Endothelial cell of umbilical vein (primary cell): ENCODE measurements at regions not wholly inside any gene's neighbourhood (a gene's known extent, or its start where the extent isn't known, plus 50 kb on each side); places are given as distances from the start of the nearest gene placed in this dataset.

Source experiments
- BruUV-seq: library from RNA; stranded (reverse); fragments of 400-500 nt; replicated peaks from 2 replicates; lab custom pipeline; 2021; lab: Mats Ljungman, UMichigan
- CTCF ChIA-PET: fragments of 300-600, 350-600 bp; sonication (Branson Sonifier 250); formaldehyde crosslinking; loops from one replicate; lab custom pipeline; 2021; ENCODE audit warnings: antibody characterized with exemption, inconsistent platforms; lab: Charles Lee
- POLR2A ChIA-PET: fragments of 300-600, 350-600 bp; sonication (Branson Sonifier 250); formaldehyde crosslinking; loops from one replicate; lab custom pipeline; 2021; ENCODE audit warnings: antibody characterized with exemption, inconsistent platforms; lab: Charles Lee
- DNase-seq: peaks from one replicate; pipeline ENCODE4 v3.0.0-alpha.2; 2011; ENCODE audit warnings: low read depth, low spot score
- FAIRE-seq: peaks from 2 replicates; lab custom pipeline; 2011; peaks lifted over from hg19 to GRCh38; lab: Jason Lieb, UNC
- H2AFZ ChIP-seq: 2 replicates; pipeline ENCODE4 v1.6.0; 2012; ENCODE audit warnings: low read depth, low read length, control low read depth, inconsistent platforms
- H3K27ac ChIP-seq: 2 replicates; pipeline ENCODE4 v1.5.1; 2011; ENCODE audit warnings: low read depth, mild to moderate bottlenecking, control low read depth, low read length, moderate library complexity; ENCODE audit not compliant: insufficient read depth
- H3K27me3 ChIP-seq, 2 experiments: 2 replicates each; pipeline versions ENCODE4 v1.6.0 to v1.6.1; 2011; ENCODE audit warnings: low read length in 2 of 2, mixed read lengths in 1 of 2; ENCODE audit not compliant: control insufficient read depth in 2 of 2, insufficient read depth in 2 of 2
- H3K36me3 ChIP-seq, 2 experiments: 2 replicates in 1 of 2; 3 replicates in 1 of 2; pipeline ENCODE4 v1.5.1; 2011; ENCODE audit warnings: low read length in 2 of 2, mild to moderate bottlenecking in 1 of 2, moderate library complexity in 1 of 2; ENCODE audit not compliant: control insufficient read depth in 2 of 2, insufficient read depth in 2 of 2; ENCODE audit errors: extremely low read depth in 1 of 2
- H3K4me1 ChIP-seq: 3 replicates; pipeline ENCODE4 v1.5.1; 2011; ENCODE audit warnings: mild to moderate bottlenecking, low read length; ENCODE audit not compliant: control insufficient read depth, insufficient read depth; ENCODE audit errors: extremely low read depth
- H3K4me2 ChIP-seq: 2 replicates; pipeline ENCODE4 v1.6.1; 2011; ENCODE audit warnings: low read length, control low read depth, mixed read lengths; ENCODE audit not compliant: insufficient read depth
- H3K4me3 ChIP-seq, 3 experiments: fragments of 200-600 bp in 1 of 3; sonication (generic), shearing (Covaris generic) in 1 of 3; replicated peaks in 1 of 3; 2 replicates each; pipeline ENCODE4 v1.5.1; 2011 to 2016; ENCODE audit warnings: control low read depth in 3 of 3, low read length in 3 of 3, mild to moderate bottlenecking in 2 of 3, inconsistent platforms in 1 of 3, low read depth in 1 of 3, moderate library complexity in 1 of 3; ENCODE audit not compliant: insufficient read depth in 1 of 3
- H3K79me2 ChIP-seq: 2 replicates; pipeline ENCODE4 v1.6.0; 2012; ENCODE audit warnings: low read length, inconsistent platforms; ENCODE audit not compliant: control insufficient read depth, insufficient read depth
- H3K9ac ChIP-seq: replicated peaks from 2 replicates; pipeline ENCODE3; 2011; ENCODE audit warnings: low read length, control low read depth; ENCODE audit not compliant: insufficient read depth; ENCODE audit errors: extremely low read depth
- H3K9me1 ChIP-seq: replicated peaks from 3 replicates; pipeline ENCODE4 v1.6.0; 2011; ENCODE audit warnings: mild to moderate bottlenecking, low read length; ENCODE audit not compliant: control insufficient read depth, insufficient read depth; ENCODE audit errors: extremely low read depth
- H3K9me3 ChIP-seq: replicated peaks from 2 replicates; pipeline ENCODE4 v1.5.1; 2012; ENCODE audit warnings: low read length, inconsistent platforms; ENCODE audit not compliant: control insufficient read depth, insufficient read depth
- H4K20me1 ChIP-seq: replicated peaks from 2 replicates; pipeline ENCODE3; 2011; ENCODE audit warnings: mild to moderate bottlenecking, low read length; ENCODE audit not compliant: control insufficient read depth, insufficient read depth; ENCODE audit errors: extremely low read depth
- CTCF ChIP-seq, 2 donors: IDR thresholded peaks; 1 replicate in 1 of 2; 2 replicates in 1 of 2; pipeline ENCODE4 v1.5.1; 2011; ENCODE audit warnings: low read length in 2 of 2, mild to moderate bottlenecking in 2 of 2, moderate library complexity in 2 of 2, control low read depth in 1 of 2, inconsistent platforms in 1 of 2, low read depth in 1 of 2; ENCODE audit not compliant: insufficient read depth in 1 of 2; ENCODE audit errors: extremely low read depth in 1 of 2
- EZH2 ChIP-seq: IDR thresholded peaks from 2 replicates; pipeline ENCODE4 v1.6.1; 2012; ENCODE audit warnings: borderline replicate concordance, low read depth, mild to moderate bottlenecking, moderate library complexity, low read length, inconsistent platforms; ENCODE audit not compliant: severe bottlenecking
- FOS ChIP-seq: IDR thresholded peaks from 2 replicates; pipeline ENCODE4 v1.6.1; 2011; ENCODE audit warnings: mild to moderate bottlenecking, low read length, moderate library complexity, borderline replicate concordance; ENCODE audit not compliant: insufficient read depth
- GATA2 ChIP-seq: IDR thresholded peaks from 2 replicates; pipeline ENCODE4 v1.7.0; 2011; ENCODE audit warnings: low read depth, mild to moderate bottlenecking, moderate library complexity, mixed read lengths, low read length; ENCODE audit not compliant: insufficient read length, insufficient read depth
- JUN ChIP-seq: IDR thresholded peaks from 2 replicates; pipeline ENCODE4 v1.6.1; 2011; ENCODE audit warnings: borderline replicate concordance, low read depth; ENCODE audit not compliant: insufficient read length, insufficient read depth
- MAX ChIP-seq: IDR thresholded peaks from 2 replicates; pipeline ENCODE4 v1.6.1; 2011; ENCODE audit not compliant: insufficient read depth, insufficient read length
- MYC ChIP-seq: IDR thresholded peaks from one replicate; pipeline ENCODE4 v1.6.1; 2011; ENCODE audit warnings: mild to moderate bottlenecking, low read depth, low read length
- dilution Hi-C: fragments of 300-500 bp; cut with MboI; formaldehyde crosslinking; loops from one replicate; pipeline ENCODE4 v1.15.0; 2019; ENCODE audit warnings: low sequenced_read_pairs; ENCODE audit not compliant: extremely low pct_ligation_motif_present
- intact Hi-C: fragments of 100-400 bp; cut with micrococcal nuclease; formaldehyde crosslinking; loops from one replicate; pipeline ENCODE4 v1.10.0; 2022

GRCh38 chr5:99060306-99061261, 131.8 kb upstream of the CHD1 start:
- Histone ChIP-seq H3K9ac (no peak overlapping the region), H3K9me1 (no peaks in the 10 kb centered on the region), H4K20me1 (no peaks in the 10 kb centered on the region), H2AFZ (peak overlapping the region; percentile 78), H3K79me2 (no peaks in the 10 kb centered on the region), H3K36me3 (no peaks in the 10 kb centered on the region), H3K4me2 (peak overlapping the region; percentile 58), H3K4me1 (peaks cover 3% of the 10 kb centered on the region), H3K9me3 (no peaks in the 10 kb centered on the region), H3K4me3 (no peak overlapping the region), H3K27me3 (no peaks in the 10 kb centered on the region), H3K27ac (no peak overlapping the region)
- FAIRE-seq, result peak; percentile 85
- ChIA-PET CTCF (interaction anchor here (0.7 to 3.8 kb wide), 31 partner anchors 10 to 1830 kb away, joined by 3 to 47 read pairs (median 4); partner anchors contain the start of gene CHD1), POLR2A (no interaction called here)
- TF ChIP-seq FOS (no peak), CTCF (IDR thresholded peaks at IDR 0.05; ENCODE audit: extremely low read depth in 1 of 2, insufficient read depth in 1 of 2, low read depth in 1 of 2, low read length in 2 of 2) (peak; percentile 64 to 86)
- peak; percentile 77 for DNase-seq
- dilution Hi-C loops, result no loop called here
- intact Hi-C loops, result loop anchor here (1.0 to 5.0 kb wide), 5 partner anchors 28 to 288 kb away; partner anchors contain the start of genes CHD1 and RGMB
- no TSS peak for BruUV-seq

- Histone ChIP-seq H3K9me1 (no peaks in the 10 kb centered on the region), H3K36me3 (no peaks in the 10 kb centered on the region), H3K9ac (no peak overlapping the region), H3K4me3 (no peak overlapping the region), H3K27ac (no peak overlapping the region), H3K79me2 (no peaks in the 10 kb centered on the region), H3K4me1 (peaks cover 10% of the 10 kb centered on the region), H2AFZ (no peak overlapping the region), H3K27me3 (no peaks in the 10 kb centered on the region), H3K9me3 (no peaks in the 10 kb centered on the region), H4K20me1 (no peaks in the 10 kb centered on the region), H3K4me2 (no peak overlapping the region)
- no TSS peak for BruUV-seq
- DNase-seq (no peak), FAIRE-seq (no peak)
- dilution Hi-C loops (no loop called here), intact Hi-C loops (loop anchor here (1.0 to 5.0 kb wide), 5 partner anchors 27 to 287 kb away; partner anchors contain the start of genes CHD1 and RGMB)
- POLR2A ChIA-PET, result no interaction called here
- no peak for TF ChIP-seq EZH2
- TF ChIP-seq CTCF (IDR thresholded peaks at IDR 0.05; ENCODE audit: extremely low read depth in 1 of 2, insufficient read depth in 1 of 2, low read depth in 1 of 2, low read length in 2 of 2), result no peak
- no peak for TF ChIP-seq FOS
- TF ChIP-seq MAX, result no peak
- TF ChIP-seq MYC, result no peak
- no peak for TF ChIP-seq JUN
- TF ChIP-seq GATA2, result no peak
- CTCF ChIA-PET, result interaction anchor here (0.9 to 3.8 kb wide), 17 partner anchors 10 to 1829 kb away, joined by 3 to 47 read pairs (median 6); no protein-coding TSS in a partner anchor
Measured at GRCh38 chr5:99059685-99060084, 130.9 kb upstream of the CHD1 start.
